ENCODE measurements at regions not wholly inside any gene's neighbourhood (a gene's known extent, or its start where the extent isn't known, plus 50 kb on each side); places are given as distances from the start of the nearest gene placed in this dataset.
A peak's percentile ranks its signal among the peaks of the same experiment; 100 is the strongest.

DNA sequence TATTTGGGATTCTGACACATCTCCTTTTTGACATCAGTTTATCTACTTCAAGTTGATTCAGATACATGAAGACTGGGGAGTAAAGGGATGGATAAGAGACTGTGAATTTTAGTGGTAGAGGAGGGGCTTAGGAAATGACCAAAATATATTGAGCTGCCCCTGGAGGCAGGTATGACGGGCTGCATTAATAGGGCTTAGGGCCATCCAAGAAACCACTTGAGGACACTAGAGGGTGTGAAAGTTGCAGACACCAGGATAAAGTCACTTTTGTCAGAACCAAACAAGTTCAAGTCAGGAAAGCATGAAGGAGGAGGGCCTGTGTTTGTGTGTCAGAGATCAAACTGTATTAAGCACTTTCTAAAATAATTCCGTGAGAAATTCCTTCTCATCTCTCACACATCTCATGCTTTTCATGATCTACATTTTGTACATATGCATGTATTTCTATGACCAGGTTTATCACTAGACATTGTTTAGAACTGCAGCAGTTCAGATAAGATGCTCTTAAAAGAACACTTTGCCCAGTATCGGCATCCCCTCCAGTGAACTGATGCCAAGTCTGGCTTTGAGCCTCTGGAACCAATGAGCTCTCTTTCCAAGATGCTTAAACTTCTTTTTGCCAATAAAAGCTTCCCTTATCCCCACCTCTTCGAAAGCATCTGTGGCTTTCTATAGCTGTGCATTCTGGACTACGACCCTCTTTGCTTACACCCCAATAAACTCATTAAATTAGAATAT, 136.9 kb downstream of the SLC38A1 start:
- DNase-seq, result peak in 1 of 3 experiments; percentile 43

GRCh38 chr12:46127656-46128055, 137.3 kb upstream of the SCAF11 start:
- no peak for DNase-seq

DNA sequence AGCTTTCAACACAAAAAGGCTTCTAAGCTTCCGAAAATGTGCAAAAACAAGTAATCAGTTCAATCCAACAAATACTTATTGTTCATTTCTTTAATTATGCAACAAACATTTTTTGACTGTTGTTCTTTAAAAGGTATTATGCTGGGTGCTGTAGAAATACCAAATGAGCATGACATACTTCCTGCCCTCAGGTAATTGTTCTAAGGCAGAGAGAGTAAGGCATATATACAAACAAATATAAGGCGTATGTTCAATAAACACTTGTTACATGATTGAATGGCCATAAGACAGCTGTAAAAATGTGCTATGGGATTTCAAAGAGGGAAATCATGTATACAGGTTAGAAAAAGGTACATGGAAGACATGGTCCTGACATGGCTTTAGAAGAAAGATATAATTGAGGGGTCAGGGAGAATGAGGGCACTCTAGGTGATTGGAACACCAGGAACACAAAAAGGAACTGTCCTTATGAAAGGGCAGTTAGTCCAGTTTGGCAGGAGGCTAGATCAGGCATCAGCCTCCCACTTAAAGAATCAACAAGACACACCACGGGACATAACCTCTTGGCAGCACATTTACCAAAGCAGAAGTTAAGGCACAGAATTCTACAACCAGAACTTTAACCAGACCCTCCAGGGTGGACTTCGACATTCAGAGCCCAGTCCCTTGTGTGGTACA, 135.8 kb upstream of the SCAF11 start:
- peak in 1 of 3 experiments; percentile 41 for DNase-seq

DNA sequence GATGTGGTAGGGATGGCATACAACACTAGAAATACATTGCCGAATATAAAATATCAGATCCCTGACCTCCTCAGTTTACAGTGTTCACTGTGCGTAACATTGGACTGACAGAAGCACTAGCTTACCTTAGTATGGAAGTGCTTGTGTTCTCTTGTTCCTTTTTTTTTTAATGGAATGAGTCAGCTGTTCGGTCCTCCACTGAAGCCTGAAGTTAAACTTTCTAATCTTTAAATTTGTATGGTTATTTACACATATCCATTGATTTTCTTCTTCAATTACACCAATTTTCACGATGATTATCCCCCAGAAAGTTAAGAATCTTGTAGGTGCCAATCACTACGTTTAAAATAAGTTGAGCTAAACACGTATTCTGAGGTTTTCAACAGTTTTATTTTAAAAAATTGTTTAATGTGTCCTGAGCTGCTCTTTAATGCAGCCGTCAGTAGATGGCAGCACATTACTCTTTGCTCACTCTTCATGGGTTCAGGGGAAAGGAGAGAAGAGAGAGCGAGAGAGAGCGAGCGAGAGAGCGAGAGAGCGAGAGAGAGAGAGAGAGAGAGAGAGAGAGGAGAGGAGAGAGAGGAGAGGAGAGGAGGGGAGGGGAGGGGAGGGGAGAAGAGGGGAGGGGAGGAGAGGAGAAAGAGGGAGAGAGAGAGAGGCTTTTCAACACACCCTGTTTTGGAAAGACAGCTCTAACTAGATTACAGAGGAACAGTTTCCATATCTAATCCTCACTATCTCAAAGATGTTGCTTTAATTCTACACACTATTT, 134.7 kb upstream of the SCAF11 start:
- peak; percentile 61 to 90 (median 70) for DNase-seq

- no peak for DNase-seq
These were observed 133.9 kb upstream of the SCAF11 start for GRCh38 chr12:46124132-46124847.

GRCh38 chr12:46112364-46112763, 122.0 kb upstream of the SCAF11 start:
- DNase-seq, result no peak

DNA sequence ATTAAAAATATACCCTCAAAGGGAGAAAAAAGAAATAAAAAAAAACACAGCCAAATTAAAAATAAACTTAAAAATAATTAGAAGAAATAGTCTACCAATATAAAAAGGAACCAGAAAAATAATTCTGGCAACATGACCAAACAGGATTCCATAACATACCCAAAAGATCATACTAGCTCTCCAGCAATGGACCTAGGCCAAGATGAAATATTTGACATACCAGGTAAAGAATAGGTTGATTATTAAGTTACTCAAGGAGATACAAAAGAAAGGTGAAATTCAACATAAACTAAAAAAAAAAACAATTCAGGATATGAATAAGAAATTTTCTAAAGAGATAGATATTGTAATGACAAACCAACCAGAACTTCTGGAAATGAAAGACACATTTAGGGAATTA, 121.3 kb upstream of the SCAF11 start:
- no peak for DNase-seq

GRCh38 chr12:46110928-46111699, 120.7 kb upstream of the SCAF11 start:
- DNase-seq, result no peak

GRCh38 chr12:46110223-46110611, 119.8 kb upstream of the SCAF11 start:
- DNase-seq, result peak in 1 of 3 experiments; percentile 7

- no peak for DNase-seq
These were observed 119.2 kb upstream of the SCAF11 start for GRCh38 chr12:46109343-46110222.

- DNase-seq, result no peak
These were observed 118.3 kb upstream of the SCAF11 start for GRCh38 chr12:46108721-46109120.

GRCh38 chr12:46107591-46107990, 117.2 kb upstream of the SCAF11 start:
- no peak for DNase-seq

DNA sequence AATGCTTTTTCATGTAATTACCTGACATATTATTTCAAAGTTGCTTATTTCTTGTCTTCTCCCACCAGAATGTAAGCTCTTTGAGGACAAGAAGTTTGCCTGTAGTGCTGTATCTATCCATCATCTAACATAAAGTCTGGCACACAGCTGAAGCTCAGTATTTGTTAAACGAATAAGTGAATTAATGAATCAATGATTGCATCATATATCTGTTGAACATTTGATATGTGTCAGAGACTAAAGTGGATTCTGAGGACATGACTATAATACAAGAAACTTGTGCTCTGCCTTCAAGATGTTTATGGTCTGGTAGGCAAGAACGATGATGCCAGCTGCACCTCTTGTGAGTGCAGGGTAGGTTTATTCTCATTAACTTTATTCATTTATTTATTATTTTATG, 115.4 kb upstream of the SCAF11 start:
- no peak for DNase-seq

DNA sequence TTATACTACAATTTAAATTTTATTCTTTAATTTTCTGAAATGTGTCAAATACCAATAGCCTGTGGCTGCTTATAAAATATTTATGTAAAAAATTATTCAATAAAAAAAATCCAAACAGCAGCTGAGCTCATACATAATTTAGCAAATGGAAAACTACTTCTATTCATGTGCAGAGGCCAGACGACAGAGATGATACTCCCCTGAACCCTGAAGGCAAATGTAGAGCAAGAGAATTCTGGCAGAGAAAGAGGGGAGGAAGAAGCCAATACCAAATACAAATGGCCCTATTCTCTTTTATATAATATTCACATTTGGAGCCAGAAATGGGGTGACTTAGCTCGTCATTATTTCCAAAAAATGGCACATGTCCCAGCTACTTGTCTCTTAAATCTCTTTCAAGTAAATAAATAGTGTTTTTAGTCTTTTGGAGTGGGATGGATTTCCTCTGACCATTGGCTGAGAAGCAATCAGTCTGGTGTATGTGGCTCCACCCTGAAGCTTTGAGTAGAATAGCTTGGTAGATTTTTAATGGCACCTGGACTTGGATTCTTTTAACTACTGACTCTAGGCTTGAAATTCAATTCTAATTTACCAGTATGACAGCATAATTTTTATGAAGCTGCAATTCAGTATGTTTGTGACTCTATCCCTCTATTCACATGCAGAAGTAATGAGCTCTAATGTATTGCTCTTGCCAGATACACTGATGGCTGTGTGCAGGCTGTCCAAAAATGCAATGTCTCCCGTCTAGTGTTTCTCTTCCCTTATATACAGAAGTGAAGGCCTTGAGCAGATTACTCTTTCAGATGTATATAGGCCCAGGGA, 113.4 kb upstream of the SCAF11 start:
- DNase-seq, result no peak

- no peak for DNase-seq
These were observed 111.1 kb upstream of the SCAF11 start for GRCh38 chr12:46101485-46101869.

- DNase-seq, result peak in 2 of 3 experiments; percentile 19 to 42
These were observed 110.4 kb upstream of the SCAF11 start for GRCh38 chr12:46100551-46101484.

DNA sequence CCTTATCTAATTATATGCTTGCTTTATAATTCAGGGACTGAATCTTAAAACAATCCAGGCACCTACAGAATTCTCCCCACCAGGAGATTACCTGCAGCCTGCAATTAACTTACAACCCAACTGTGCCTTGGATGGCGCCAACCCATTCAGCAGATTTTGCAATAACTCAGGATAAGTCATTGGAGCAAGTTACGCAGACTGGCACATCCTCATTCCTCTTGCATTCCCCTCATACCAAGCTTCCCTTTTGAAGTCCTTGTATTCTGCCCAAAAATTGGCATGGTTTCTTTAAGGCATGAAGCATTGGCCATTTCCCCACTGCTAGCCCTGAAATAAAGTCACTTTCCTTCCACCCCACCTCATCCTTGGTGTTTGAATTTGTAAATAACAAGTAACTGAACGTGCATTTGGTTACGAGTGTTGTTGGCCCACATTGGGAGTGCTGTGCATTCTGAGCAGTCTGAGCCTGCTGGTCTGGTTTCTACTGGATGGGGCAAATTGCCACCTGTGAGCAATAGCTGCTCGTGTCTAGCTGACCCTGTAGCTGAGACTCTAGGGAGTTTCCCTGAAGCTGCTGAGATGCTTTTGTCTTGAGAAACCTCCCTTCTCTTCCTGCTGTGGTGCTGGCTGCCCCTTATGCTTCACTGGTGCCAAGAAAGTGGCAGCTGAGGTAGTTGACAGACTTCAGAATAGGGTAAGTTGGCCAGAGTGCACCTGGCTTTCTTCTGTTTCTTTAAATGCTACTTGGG, 99.2 kb upstream of the SCAF11 start:
- no peak for DNase-seq

DNA sequence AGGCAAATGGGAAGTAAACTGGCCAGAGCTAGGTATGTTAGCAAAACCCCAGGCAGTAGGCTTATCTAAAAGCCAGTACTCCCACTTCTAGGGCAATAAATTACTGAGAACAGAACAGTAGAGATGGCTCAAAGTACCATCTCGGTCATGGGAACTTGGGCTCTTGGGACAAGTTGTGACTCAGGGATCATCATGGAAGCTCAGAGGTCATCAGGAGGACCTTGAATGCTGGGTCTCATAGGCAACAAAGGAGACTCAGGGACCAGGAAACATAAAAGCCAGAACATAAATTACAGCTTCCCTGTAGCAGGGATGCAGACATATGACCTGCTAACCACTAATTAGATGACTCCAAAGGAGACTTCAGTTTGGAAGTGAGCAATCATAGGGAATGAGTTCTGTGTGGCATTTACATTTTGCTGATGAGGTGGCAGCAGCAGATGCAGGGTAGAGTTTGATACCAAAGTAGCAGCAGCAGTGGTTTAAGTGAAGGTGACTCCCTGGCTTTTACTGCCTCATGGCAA, 97.6 kb upstream of the SCAF11 start:
- DNase-seq, result peak in 1 of 3 experiments; percentile 35

Data from NCI-H1417 (cell line).